ENCODE measurements at regions not wholly inside any gene's neighbourhood (a gene's known extent, or its start where the extent isn't known, plus 50 kb on each side); places are given as distances from the start of the nearest gene placed in this dataset.

DNA sequence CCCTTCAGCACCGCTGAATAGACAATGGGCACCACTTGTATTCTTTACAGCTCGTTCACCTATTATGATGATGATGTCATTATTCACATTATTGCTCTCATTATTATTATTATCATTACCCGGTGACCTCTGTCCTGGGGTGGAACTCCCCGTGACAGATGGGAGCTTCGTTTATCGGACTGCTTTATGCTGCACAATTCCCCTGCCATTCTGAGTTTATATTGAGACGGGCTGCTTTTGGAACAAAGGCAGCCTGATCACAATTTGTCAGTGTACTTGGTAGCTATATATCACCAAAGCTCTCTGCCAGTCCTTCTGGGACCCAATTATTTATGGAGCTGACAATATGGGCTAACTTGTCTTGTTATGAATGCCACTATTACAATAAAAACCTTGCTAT is 1145.6 kb upstream of the WWC1 start:
- TF ChIP-seq POLR2A (IDR thresholded peaks at IDR 0.05; ENCODE audit: low read depth, low read length) = no peak
- DNase-seq (ENCODE audit: insufficient read length, low spot score) = no peak
- no peak for FAIRE-seq

DNA sequence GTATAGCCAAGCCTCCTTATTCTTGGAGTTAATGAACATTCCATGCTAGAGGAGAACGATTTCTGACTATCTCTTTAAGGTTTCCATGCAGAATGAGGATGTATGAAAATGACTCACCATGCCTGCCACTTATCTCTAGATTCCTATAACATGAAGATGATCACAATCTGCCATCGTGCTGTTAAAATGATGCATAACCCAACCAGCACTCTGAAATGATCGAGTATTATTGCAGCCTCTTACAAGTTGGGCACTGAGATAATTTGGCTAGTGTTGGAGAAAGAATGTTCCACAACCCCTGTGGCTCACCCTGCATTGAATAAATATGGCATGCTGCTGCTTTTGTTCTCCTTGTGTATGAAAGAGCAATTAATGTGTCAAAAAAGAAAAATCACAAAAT is 1143.6 kb upstream of the WWC1 start:
- no peak for TF ChIP-seq POLR2A (IDR thresholded peaks at IDR 0.05; ENCODE audit: low read depth, low read length)
- FAIRE-seq (no peak), DNase-seq (ENCODE audit: insufficient read length, low spot score) (no peak)

DNA sequence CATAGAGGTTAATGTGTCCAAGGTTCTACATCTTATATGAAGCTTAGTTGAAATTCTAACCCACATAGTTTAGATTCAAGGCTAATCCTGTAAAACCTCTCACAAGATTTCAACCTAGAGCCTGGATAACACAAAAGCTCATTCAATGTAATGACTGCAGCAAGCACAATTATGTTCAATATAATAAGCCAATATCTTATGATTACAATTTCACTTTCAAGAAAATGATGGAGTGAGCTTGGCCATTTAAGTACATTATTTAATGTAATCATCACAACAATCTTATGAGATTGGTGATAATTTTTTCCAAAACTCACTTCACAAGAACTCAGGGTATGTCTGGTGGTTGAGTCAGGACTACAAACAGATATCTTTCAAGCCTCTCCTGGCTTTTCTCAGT is 1140.8 kb upstream of the WWC1 start:
- FAIRE-seq (no peak), DNase-seq (ENCODE audit: insufficient read length, low spot score) (no peak)
- TF ChIP-seq POLR2A (IDR thresholded peaks at IDR 0.05; ENCODE audit: low read depth, low read length) = no peak

DNA sequence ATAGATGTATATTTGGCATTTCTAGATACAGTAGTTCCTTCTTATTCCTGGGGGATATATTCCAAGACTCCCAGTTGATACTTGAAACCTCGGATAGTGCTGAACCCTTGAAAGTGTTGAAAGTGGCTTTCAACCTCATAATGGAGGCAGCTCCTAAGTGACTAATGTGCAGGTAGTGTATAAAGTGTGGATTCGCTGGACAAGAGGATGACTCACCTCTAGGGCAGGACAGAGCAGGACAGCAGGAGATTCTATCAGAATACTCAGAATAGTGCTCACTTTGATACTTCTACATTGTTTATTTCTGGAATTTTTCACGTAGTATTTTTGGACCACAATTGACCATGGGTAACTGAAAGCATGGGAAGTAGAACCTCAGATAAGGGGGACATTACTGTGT is 1138.9 kb upstream of the WWC1 start:
- DNase-seq (ENCODE audit: insufficient read length, low spot score) (no peak), FAIRE-seq (no peak)
- TF ChIP-seq POLR2A (IDR thresholded peaks at IDR 0.05; ENCODE audit: low read depth, low read length) = no peak

DNA sequence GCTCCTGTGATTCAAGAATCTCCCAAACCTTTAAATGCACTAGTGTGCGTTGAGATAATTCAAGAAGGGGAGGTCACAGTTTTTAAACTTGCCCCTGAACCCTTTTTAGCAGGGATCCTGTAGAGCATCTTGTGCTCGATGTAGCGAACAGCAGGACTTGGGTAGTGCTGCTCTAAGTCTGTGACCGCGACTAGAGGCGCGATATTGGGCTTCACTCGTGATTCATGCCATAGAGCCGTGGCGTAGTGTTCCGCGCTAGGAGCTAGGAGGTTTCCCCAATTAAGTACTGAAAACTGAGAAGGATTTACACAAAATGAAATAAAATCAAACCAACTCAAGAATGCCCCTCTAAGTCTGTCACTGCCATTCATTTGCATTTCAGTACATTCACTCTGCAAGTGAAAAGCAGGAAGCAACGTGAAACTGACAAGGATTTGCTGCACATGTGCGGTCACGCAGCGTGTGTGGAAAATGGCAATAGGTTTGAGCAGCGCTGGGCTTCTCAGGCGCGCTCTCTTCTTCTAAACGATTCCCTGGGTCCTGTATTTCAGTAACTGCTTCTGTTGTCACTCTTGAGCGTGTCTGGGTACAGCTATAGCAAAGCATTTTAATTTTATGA is 1135.9 kb upstream of the WWC1 start:
- no peak for DNase-seq (ENCODE audit: insufficient read length, low spot score)
- no peak for TF ChIP-seq POLR2A (IDR thresholded peaks at IDR 0.05; ENCODE audit: low read depth, low read length)
- FAIRE-seq = no peak

DNA sequence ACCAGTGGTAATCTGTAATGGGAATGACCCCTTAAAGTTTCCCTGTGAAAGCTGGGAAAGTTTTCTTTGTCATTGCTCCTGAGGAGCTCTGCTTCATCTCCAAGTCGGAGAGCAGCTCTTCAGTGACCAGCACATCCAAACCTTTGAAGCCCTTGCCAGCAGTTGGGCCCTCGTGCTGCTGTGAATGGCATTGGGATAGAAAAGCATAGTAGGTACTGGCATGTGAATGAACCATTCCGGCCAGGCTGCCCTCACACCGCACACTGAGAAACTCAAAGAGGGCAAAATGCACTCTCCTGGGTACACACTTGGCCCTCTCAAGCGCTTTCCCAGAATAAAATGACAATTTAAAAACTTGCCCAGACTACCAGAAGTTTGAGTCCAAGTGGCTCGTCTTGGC is 1135.0 kb upstream of the WWC1 start:
- FAIRE-seq (no peak), DNase-seq (ENCODE audit: insufficient read length, low spot score) (no peak)
- TF ChIP-seq POLR2A (IDR thresholded peaks at IDR 0.05; ENCODE audit: low read depth, low read length) = no peak

DNA sequence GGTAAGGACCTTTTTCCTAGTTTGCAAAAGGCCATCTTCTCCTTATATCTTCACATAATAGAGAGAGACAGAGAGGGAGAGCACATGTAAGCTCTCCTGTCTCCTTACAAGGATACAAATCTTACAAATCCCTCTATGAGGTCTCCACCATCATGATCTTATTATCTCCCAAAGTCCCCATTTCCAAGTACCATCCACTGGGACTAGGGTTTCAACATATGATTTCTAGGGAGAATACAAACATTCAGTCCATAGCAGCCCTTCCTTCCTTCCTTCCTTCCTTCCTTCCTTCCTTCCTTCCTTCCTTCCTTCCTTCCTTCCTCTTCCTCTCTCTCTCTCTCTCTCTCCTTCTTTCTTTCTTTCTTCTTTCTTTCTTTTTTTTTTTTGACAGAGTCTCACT is 1132.9 kb upstream of the WWC1 start:
- no peak for FAIRE-seq
- no peak for DNase-seq (ENCODE audit: insufficient read length, low spot score)
- no peak for TF ChIP-seq POLR2A (IDR thresholded peaks at IDR 0.05; ENCODE audit: low read depth, low read length)

DNA sequence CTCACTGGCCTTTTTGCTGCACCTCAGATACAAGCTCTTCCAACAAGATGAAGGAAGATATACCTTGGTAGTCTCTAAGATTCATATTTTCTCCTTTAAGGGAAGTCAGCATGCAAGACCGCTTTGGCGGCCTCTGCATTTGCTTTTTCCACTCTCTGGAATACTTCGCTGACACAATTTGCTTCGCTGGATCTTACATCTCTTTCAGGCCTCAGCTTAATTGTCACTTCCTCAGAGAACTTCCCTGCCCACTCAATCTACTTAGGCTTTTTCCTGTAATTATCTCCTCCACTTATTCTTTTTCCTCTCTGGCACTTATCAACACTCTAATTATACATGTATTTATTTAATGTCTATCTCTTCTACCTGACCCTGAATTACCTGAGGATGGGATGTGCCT is 1131.1 kb upstream of the WWC1 start:
- no peak for FAIRE-seq
- DNase-seq (ENCODE audit: insufficient read length, low spot score) = no peak
- TF ChIP-seq POLR2A (IDR thresholded peaks at IDR 0.05; ENCODE audit: low read depth, low read length) = no peak

DNA sequence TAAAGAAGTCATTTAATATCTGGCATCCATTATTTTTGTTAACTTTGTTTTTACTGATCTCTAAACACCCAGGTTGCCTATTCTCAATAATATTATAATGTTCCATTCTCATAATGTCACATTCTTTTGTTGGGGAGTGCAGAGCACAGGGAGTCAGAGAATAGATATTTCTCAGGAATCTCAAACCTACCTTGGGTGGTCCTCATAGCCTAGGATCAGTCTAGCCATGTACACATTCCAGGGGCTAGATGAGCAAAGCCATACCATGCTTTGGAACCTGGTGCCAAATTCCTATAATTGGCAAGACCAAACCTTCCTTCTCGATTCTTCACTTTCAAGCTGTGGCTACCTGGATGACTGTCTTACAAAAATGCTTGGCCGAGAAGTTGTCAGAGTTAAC is 1124.7 kb upstream of the WWC1 start:
- FAIRE-seq = no peak
- TF ChIP-seq POLR2A (IDR thresholded peaks at IDR 0.05; ENCODE audit: low read depth, low read length) = no peak
- DNase-seq (ENCODE audit: insufficient read length, low spot score) = no peak

DNA sequence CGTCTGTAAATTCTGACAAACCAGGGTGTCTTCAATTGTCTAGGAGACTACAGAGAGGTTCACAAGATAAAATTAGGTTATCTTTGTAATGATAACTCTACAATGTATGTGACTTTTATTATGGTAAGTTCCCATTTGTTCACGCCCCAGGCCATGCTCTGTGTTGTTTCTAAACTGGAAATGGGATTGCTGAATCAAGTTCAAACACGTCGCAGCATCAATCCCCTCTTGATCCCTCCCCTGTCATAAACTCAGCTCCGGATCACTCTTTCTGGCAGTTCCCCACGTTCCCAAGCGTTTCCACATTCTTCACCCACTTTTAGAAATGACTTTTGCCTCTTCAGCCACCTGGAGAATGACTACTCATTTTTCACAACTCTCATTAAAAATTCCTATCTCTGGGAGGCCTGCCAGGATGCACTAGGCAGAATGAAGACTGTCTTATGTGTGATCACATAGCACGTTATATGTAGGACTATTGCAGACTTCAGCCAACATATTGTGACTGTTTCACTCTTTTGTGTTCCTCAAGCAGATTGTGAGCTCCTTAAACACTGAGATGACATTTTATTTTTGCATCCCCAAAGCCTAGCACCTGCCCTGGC is 1124.2 kb upstream of the WWC1 start:
- no peak for FAIRE-seq
- DNase-seq (ENCODE audit: insufficient read length, low spot score) = no peak
- TF ChIP-seq POLR2A (IDR thresholded peaks at IDR 0.05; ENCODE audit: low read depth, low read length) = no peak

DNA sequence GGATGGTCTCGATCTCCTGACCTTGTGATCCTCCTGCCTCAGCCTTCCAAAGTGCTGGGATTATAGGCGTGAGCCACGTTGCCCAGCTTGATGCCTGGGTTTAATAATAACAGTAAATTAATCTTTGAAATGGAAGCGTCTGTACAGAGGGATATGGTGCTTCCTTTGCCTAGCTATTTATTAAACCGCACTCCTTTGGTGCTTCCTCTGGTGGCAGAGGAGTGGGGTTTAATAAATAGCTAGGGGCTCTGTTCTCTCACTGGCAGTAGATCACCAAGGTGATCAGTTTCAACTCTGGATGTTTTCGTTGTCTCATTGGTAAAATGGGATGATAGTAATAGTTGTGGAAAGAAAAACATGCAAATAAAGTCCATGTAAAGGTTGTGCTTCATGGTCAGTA is 1122.5 kb upstream of the WWC1 start:
- DNase-seq (ENCODE audit: insufficient read length, low spot score) (no peak), FAIRE-seq (no peak)
- TF ChIP-seq POLR2A (IDR thresholded peaks at IDR 0.05; ENCODE audit: low read depth, low read length) = no peak

DNA sequence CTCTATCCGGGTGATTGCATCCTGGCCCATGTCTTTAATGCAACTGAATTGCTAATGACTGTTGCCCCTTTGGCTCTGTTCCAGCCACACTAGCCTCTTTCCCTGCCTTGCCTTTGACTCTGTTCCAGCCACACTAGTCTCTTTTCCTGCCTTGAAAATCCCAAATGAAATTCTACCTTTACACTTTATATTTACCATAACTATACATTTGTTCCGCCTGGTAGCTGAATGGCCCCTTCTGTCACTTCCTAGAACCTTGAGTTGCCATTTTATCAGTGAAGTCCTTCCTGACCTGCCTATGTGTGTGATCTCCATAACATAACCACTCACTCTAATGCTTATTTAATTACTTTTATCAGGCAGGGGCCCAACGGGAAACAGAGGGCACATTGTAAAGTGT is 1120.4 kb upstream of the WWC1 start:
- DNase-seq (ENCODE audit: insufficient read length, low spot score) (no peak), FAIRE-seq (no peak)
- TF ChIP-seq POLR2A (IDR thresholded peaks at IDR 0.05; ENCODE audit: low read depth, low read length) = no peak

DNA sequence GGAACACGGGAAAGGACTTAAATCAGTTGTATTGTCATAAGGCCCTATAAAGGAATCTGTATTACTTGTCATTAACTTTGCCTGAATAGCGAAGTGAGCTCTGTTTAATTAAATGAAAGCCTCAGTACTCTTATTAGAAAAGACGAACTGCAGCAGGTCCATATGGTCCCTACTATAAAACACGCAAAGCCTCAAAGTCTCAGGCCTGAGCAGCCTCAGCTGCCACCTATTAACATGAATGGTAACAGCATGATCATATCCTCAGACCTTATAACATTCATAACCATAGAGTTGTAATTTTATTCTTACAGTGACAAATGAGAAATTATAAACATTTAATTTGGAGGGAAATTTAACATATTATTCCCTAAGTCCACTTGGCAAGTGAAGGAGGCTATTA is 1113.7 kb upstream of the WWC1 start:
- DNase-seq (ENCODE audit: insufficient read length, low spot score) = no peak
- no peak for TF ChIP-seq POLR2A (IDR thresholded peaks at IDR 0.05; ENCODE audit: low read depth, low read length)
- no peak for FAIRE-seq

DNA sequence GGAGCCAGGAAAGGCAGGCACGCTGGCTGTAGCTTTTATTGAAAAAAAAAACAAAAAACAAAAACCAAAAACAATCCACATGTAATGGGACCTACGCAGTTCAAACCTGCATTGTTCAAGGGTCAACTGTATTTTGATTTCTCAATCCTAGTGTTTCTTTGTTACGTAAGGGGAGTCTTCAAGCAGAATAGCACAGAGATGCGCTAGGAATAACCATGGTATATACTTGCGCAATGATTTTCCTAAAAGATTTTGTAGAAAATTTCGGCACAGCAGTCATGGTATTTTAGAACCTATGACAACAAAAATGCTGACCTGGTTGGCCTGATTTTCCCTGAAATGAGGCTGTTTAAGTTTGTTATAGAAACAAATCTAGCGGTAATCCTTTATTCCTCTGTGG is 1110.5 kb upstream of the WWC1 start:
- DNase-seq (ENCODE audit: insufficient read length, low spot score) (no peak), FAIRE-seq (no peak)
- no peak for TF ChIP-seq POLR2A (IDR thresholded peaks at IDR 0.05; ENCODE audit: low read depth, low read length)

DNA sequence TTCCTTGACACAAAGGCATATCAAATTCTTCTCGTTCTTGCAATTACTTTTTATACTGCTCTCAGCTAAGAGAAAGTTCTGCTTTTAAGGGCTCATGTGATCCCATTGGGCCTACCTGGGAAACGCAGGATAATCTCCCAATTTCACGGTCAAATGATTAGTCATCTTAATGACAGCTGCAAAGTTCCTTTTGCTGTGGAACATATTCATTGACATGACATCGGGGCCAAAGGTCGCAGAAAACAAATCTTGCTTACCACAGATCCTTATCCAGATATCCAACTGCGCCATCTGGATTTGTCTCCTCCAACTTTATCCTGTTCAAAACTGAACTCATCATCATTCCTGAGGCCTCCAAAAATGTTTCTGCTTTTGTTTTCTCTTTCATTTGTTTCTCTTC is 1085.6 kb upstream of the WWC1 start:
- FAIRE-seq (no peak), DNase-seq (ENCODE audit: insufficient read length, low spot score) (no peak)
- TF ChIP-seq POLR2A (IDR thresholded peaks at IDR 0.05; ENCODE audit: low read depth, low read length) = no peak

DNA sequence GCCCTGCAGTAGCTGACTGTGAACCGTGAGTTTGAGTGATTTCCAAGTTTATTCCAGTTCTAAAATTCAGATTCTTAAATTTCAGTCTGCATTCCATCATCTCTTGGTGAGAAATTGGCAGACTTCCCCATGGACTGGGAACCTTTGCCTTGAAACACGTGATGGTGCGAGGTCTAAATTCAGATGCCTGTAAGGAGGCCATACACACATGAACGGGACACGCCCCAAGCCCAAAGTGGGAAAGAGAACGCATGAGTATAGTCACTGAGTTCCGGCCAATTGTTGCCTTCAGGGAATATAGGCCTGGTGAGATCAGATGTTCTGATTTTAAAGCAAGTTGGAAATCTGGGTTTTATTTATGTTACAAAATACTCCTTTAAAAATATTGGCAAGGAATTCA is 1084.4 kb upstream of the WWC1 start:
- FAIRE-seq (no peak), DNase-seq (ENCODE audit: insufficient read length, low spot score) (no peak)
- no peak for TF ChIP-seq POLR2A (IDR thresholded peaks at IDR 0.05; ENCODE audit: low read depth, low read length)

Measured in H54 (cell line).